ENCODE measurements at regions not wholly inside any gene's neighbourhood (a gene's known extent, or its start where the extent isn't known, plus 50 kb on each side); places are given as distances from the start of the nearest gene placed in this dataset.

- TF ChIP-seq CTCF (IDR thresholded peaks at IDR 0.05; ENCODE audit: unreplicated experiment) = no peak
Measured at GRCh38 chr5:60360355-60360754, 339.6 kb downstream of the DEPDC1B start.

DNA sequence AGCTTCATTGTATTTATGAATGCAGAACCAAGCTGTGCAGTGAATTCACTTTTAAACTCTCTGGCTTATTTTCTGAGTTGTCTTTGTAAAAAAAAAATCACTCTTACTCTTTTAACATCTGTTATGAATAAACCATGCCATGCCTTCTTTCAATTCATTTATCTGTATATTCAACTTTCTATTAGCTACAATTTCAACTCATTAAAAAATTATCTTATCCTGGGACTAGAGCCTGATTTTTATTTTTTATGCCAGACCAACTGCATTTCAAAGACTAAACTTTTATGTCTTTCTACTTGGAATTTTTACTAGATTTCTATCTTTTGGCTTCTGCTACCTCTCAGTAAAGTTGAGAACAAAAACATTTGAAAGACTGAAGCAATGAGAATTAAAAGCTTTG is 342.7 kb downstream of the DEPDC1B start:
- DNase-seq (ENCODE audit: unreplicated experiment) = no peak
- ChIA-PET POLR2A (no interaction called here), CTCF (interaction anchor here (0.6 to 0.8 kb wide), 2 partner anchors 18 to 653 kb away, joined by 4 to 5 read pairs; no protein-coding TSS in a partner anchor)
- no peaks in the 10 kb centered on the region for H3K36me3 Mint-ChIP-seq (ENCODE audit: insufficient read depth, unreplicated experiment)
- H3K27me3 Mint-ChIP-seq (ENCODE audit: insufficient read depth, unreplicated experiment) = peaks cover 43% of the 10 kb centered on the region
- BruUV-seq (replicated peaks) = no TSS peak
- intact Hi-C loops (cut with micrococcal nuclease) = no loop called here
- no peak overlapping the region for H3K4me3 Mint-ChIP-seq (ENCODE audit: unreplicated experiment)
- H3K9me3 Mint-ChIP-seq (ENCODE audit: unreplicated experiment) = no peaks in the 10 kb centered on the region
- H3K27ac Mint-ChIP-seq (ENCODE audit: low read depth, unreplicated experiment) = no peak overlapping the region
- TF ChIP-seq CTCF (IDR thresholded peaks at IDR 0.05; ENCODE audit: unreplicated experiment) = no peak
- no peaks in the 10 kb centered on the region for H3K4me1 Mint-ChIP-seq (ENCODE audit: insufficient read depth, unreplicated experiment)

More at GRCh38 chr5:60360355-60360754, 339.6 kb downstream of the DEPDC1B start:
- Mint-ChIP-seq H3K9me3 (ENCODE audit: unreplicated experiment) (no peaks in the 10 kb centered on the region), H3K4me3 (ENCODE audit: unreplicated experiment) (no peak overlapping the region), H3K4me1 (ENCODE audit: insufficient read depth, unreplicated experiment) (no peaks in the 10 kb centered on the region), H3K36me3 (ENCODE audit: insufficient read depth, unreplicated experiment) (no peaks in the 10 kb centered on the region), H3K27ac (ENCODE audit: low read depth, unreplicated experiment) (no peak overlapping the region), H3K27me3 (ENCODE audit: insufficient read depth, unreplicated experiment) (peaks cover 58% of the 10 kb centered on the region)
- DNase-seq (ENCODE audit: unreplicated experiment) = no peak
- intact Hi-C loops (cut with micrococcal nuclease) = no loop called here
- ChIA-PET CTCF (interaction anchor here (0.5 kb wide), 1 partner anchor 1621 kb away, joined by 3 read pairs; no protein-coding TSS in a partner anchor), POLR2A (interaction anchor here (0.7 kb wide), 1 partner anchor 11 kb away, joined by 3 read pairs; no protein-coding TSS in a partner anchor)
- BruUV-seq (replicated peaks) = no TSS peak

DNA sequence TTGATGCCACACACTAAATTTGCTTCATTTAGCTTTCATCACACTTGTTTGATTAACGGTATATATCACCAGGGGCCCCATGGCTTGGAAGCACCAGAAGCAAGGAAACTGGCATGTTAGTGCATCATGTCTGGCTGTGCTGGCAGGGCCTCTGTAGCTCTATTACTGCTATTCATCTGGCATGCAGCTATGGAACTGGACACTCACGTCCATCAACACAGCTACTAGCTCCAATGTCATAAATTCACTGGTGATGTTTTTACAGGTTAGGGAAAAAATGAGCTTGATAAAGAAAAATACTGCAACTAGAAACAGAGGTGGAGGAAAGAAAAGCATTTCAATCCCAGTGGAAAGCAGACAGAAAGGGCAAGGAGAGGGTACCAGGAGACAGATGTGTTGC is 343.2 kb downstream of the DEPDC1B start:
- ChIA-PET CTCF (interaction anchor here (0.5 to 0.6 kb wide), 2 partner anchors 125 to 654 kb away, joined by 4 to 5 read pairs; no protein-coding TSS in a partner anchor), POLR2A (no interaction called here)
- Mint-ChIP-seq H3K4me3 (ENCODE audit: unreplicated experiment) (no peak overlapping the region), H3K27ac (ENCODE audit: low read depth, unreplicated experiment) (no peak overlapping the region), H3K36me3 (ENCODE audit: insufficient read depth, unreplicated experiment) (no peaks in the 10 kb centered on the region), H3K9me3 (ENCODE audit: unreplicated experiment) (no peaks in the 10 kb centered on the region), H3K4me1 (ENCODE audit: insufficient read depth, unreplicated experiment) (no peaks in the 10 kb centered on the region), H3K27me3 (ENCODE audit: insufficient read depth, unreplicated experiment) (peaks cover 43% of the 10 kb centered on the region)
- intact Hi-C loops (cut with micrococcal nuclease) = no loop called here
- no peak for DNase-seq (ENCODE audit: unreplicated experiment)
- no peak for TF ChIP-seq CTCF (IDR thresholded peaks at IDR 0.05; ENCODE audit: unreplicated experiment)
- no TSS peak for BruUV-seq (replicated peaks)

DNA sequence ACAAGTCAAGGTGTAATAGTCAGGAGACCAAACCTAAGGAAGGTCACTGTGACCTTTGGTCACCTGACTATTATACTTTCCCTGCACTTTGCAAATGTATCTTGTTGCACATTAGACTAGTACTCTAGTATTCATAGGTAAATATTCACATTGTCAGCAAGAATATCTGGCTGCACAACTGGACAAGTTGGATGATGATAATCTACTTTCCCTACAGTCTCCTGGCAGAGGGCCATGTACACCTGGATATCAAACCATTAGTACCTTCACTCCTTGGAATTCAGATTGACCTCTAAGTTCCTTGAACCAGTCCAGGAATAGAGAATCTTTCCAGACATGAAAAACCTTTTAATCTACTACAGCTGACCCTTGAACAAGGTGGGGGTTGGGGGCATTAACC is 344.8 kb downstream of the DEPDC1B start:
- no TSS peak for BruUV-seq (replicated peaks)
- no peak overlapping the region for H3K4me3 Mint-ChIP-seq (ENCODE audit: unreplicated experiment)
- ChIA-PET CTCF (interaction anchor here (0.7 kb wide), 1 partner anchor 9 kb away, joined by 3 read pairs; no protein-coding TSS in a partner anchor), POLR2A (no interaction called here)
- peaks cover 36% of the 10 kb centered on the region for H3K27me3 Mint-ChIP-seq (ENCODE audit: insufficient read depth, unreplicated experiment)
- no peaks in the 10 kb centered on the region for H3K36me3 Mint-ChIP-seq (ENCODE audit: insufficient read depth, unreplicated experiment)
- no peak for TF ChIP-seq CTCF (IDR thresholded peaks at IDR 0.05; ENCODE audit: unreplicated experiment)
- no peaks in the 10 kb centered on the region for H3K4me1 Mint-ChIP-seq (ENCODE audit: insufficient read depth, unreplicated experiment)
- no peak overlapping the region for H3K27ac Mint-ChIP-seq (ENCODE audit: low read depth, unreplicated experiment)
- no peaks in the 10 kb centered on the region for H3K9me3 Mint-ChIP-seq (ENCODE audit: unreplicated experiment)
- intact Hi-C loops (cut with micrococcal nuclease) = no loop called here
- no peak for DNase-seq (ENCODE audit: unreplicated experiment)

Measured in MCF 10A (cell line).